ENCODE measurements at regions not wholly inside any gene's neighbourhood (a gene's known extent, or its start where the extent isn't known, plus 50 kb on each side); places are given as distances from the start of the nearest gene placed in this dataset.

DNA sequence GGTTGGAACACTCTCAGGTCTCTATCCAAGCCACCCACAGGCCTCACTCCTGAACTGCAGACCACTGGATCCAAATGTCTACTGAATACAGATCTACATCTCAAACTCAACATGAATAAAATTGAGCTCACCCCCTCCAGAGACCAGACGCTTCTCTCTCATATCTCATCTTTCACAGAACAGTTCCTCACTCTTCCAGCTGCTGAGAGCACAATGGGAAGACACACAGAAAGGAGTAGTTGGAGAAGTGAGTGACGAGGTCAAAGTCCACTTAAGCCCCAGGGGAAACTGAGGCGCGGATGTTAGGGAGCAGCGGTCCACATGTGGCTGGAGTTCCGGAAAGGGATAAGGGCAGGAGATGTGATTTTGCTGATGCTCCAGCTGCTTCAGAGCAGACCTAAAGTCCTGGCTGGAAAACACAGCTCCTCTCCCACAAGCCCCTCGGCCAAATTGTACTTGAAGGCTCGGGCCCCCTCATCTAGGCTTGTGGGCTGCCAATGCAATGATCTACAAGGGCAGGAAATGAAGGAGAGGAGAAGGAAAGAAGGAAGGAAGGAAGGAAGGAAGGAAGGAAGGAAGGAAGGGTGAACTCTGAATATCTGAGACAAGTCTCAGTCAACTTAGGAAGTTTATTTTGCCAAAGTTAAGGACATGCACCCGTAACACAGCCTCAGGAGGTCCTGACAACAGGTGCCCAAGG lies 211.2 kb upstream of the TLE3 start:
- TF ChIP-seq, protein P1, sequence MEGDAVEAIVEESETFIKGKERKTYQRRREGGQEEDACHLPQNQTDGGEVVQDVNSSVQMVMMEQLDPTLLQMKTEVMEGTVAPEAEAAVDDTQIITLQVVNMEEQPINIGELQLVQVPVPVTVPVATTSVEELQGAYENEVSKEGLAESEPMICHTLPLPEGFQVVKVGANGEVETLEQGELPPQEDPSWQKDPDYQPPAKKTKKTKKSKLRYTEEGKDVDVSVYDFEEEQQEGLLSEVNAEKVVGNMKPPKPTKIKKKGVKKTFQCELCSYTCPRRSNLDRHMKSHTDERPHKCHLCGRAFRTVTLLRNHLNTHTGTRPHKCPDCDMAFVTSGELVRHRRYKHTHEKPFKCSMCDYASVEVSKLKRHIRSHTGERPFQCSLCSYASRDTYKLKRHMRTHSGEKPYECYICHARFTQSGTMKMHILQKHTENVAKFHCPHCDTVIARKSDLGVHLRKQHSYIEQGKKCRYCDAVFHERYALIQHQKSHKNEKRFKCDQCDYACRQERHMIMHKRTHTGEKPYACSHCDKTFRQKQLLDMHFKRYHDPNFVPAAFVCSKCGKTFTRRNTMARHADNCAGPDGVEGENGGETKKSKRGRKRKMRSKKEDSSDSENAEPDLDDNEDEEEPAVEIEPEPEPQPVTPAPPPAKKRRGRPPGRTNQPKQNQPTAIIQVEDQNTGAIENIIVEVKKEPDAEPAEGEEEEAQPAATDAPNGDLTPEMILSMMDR (conservative IDR thresholded peaks at IDR 0.05 in 1 of 2, IDR thresholded peaks at IDR 0.05 in 1 of 2; ENCODE audit: low read depth in 1 of 2, low read length in 2 of 2): no peak
- TF ChIP-seq EZH2 (IDR thresholded peaks at IDR 0.05; ENCODE audit: low read length, missing control alignments): no peak
